GM23338 (cell line): ENCODE measurements at regions not wholly inside any gene's neighbourhood (a gene's known extent, or its start where the extent isn't known, plus 50 kb on each side); places are given as distances from the start of the nearest gene placed in this dataset.

ENCODE experiments used
- ATAC-seq: fragments of 200-7000 bp; cut with Tn5 transposase; 3 replicates; pipeline ENCODE4 v1.9.1; 2020
- DNase-seq: peaks from one replicate; pipeline ENCODE4 v3.0.0-alpha.2; 2015; ENCODE audit warnings: low spot score
- H2AFZ ChIP-seq: fragments of 200-600 bp; sonication (generic); 2 replicates; pipeline ENCODE4 v1.8.0; 2016; ENCODE audit warnings: antibody characterized with exemption, mild to moderate bottlenecking, moderate library complexity
- H3F3A ChIP-seq: fragments of 200-600 bp; sonication (generic); replicated peaks from 2 replicates; pipeline ENCODE4 v1.8.0; 2017; ENCODE audit warnings: antibody characterized with exemption, mixed run types, low read depth
- H3K27ac ChIP-seq: fragments of 200-600 bp; sonication (generic); 2 replicates; pipeline ENCODE4 v1.6.1; 2016; ENCODE audit warnings: low read depth
- H3K27me3 ChIP-seq: fragments of 200-600 bp; sonication (generic); 2 replicates; pipeline ENCODE4 v1.8.0; 2016; ENCODE audit warnings: mild to moderate bottlenecking, mixed run types, moderate library complexity; ENCODE audit not compliant: insufficient read depth
- H3K36me3 ChIP-seq: fragments of 200-600 bp; sonication (generic); 2 replicates; pipeline ENCODE4 v1.8.0; 2016; ENCODE audit warnings: mild to moderate bottlenecking; ENCODE audit not compliant: insufficient read depth
- H3K4me1 ChIP-seq: fragments of 200-600 bp; sonication (generic); 2 replicates; pipeline ENCODE4 v1.8.0; 2016; ENCODE audit warnings: mild to moderate bottlenecking, moderate library complexity; ENCODE audit not compliant: insufficient read depth
- H3K4me2 ChIP-seq: fragments of 200-600 bp; sonication (generic); 2 replicates; pipeline ENCODE4 v1.7.1; 2017; ENCODE audit warnings: mixed run types
- H3K4me3 ChIP-seq: fragments of 200-600 bp; sonication (generic); 2 replicates; pipeline ENCODE4 v1.6.1; 2016; ENCODE audit warnings: mixed run types
- H3K79me2 ChIP-seq: fragments of 200-600 bp; sonication (generic); replicated peaks from 2 replicates; pipeline ENCODE4 v1.8.0; 2017; ENCODE audit warnings: mild to moderate bottlenecking; ENCODE audit not compliant: insufficient read depth
- H3K9me2 ChIP-seq: fragments of 200-600 bp; sonication (generic); 2 replicates; pipeline ENCODE4 v1.8.0; 2017; ENCODE audit not compliant: insufficient read depth
- H4K20me1 ChIP-seq: fragments of 200-600 bp; sonication (generic); replicated peaks from 2 replicates; pipeline ENCODE4 v1.8.0; 2017; ENCODE audit warnings: mild to moderate bottlenecking; ENCODE audit not compliant: insufficient read depth
- H3K27ac Mint-ChIP-seq: 2 replicates; pipeline ENCODE4 v1.8.0; 2020; ENCODE audit warnings: inconsistent platforms, mild to moderate bottlenecking, moderate library complexity, mixed read lengths
- H3K27me3 Mint-ChIP-seq: 3 replicates; pipeline ENCODE4 v1.8.0; 2022; ENCODE audit warnings: low read depth, mild to moderate bottlenecking, moderate library complexity, mixed read lengths, inconsistent platforms; ENCODE audit not compliant: insufficient read depth, poor library complexity
- H3K36me3 Mint-ChIP-seq: 3 replicates; pipeline ENCODE4 v1.8.0; 2021; ENCODE audit warnings: low read depth, mild to moderate bottlenecking, inconsistent platforms, moderate library complexity, mixed read lengths
- H3K4me1 Mint-ChIP-seq: 3 replicates; pipeline ENCODE4 v1.8.0; 2020; ENCODE audit warnings: mild to moderate bottlenecking, inconsistent platforms, mixed read lengths
- H3K4me3 Mint-ChIP-seq: 3 replicates; pipeline ENCODE4 v1.8.0; 2021; ENCODE audit warnings: moderate library complexity, mild to moderate bottlenecking, inconsistent platforms, mixed read lengths
- H3K9me3 Mint-ChIP-seq: 3 replicates; pipeline ENCODE4 v1.8.0; 2020; ENCODE audit warnings: moderate library complexity, mild to moderate bottlenecking, inconsistent platforms, mixed read lengths
- JUNB ChIP-seq: IDR thresholded peaks from one replicate; pipeline ENCODE4 v1.6.1; 2016; ENCODE audit warnings: antibody characterized with exemption; ENCODE audit not compliant: unreplicated experiment
- NANOG ChIP-seq: IDR thresholded peaks from 2 replicates; pipeline ENCODE4 v1.6.1; 2016; ENCODE audit warnings: antibody characterized with exemption, borderline replicate concordance
- POLR2AphosphoS5 ChIP-seq: IDR thresholded peaks from 2 replicates; pipeline ENCODE4 v1.6.1; 2016; ENCODE audit warnings: antibody characterized with exemption, low read depth
- STAT1 ChIP-seq: IDR thresholded peaks from one replicate; pipeline ENCODE4 v1.6.1; 2016; ENCODE audit warnings: antibody characterized with exemption; ENCODE audit not compliant: unreplicated experiment
- ZNF114 ChIP-seq: fragments of 250-450 bp; sonication (Bioruptor Pico); IDR thresholded peaks from 2 replicates; pipeline ENCODE4 v1.5.0; 2020; ENCODE audit warnings: mild to moderate bottlenecking, moderate library complexity
- ZNF331 ChIP-seq: fragments of 250-450 bp; sonication (Bioruptor Pico); IDR thresholded peaks from 2 replicates; pipeline ENCODE4 v1.5.0; 2020; ENCODE audit warnings: low read depth, mild to moderate bottlenecking, moderate library complexity
- ZNF462 ChIP-seq: fragments of 250-450 bp; sonication (Bioruptor Pico); IDR thresholded peaks from 2 replicates; pipeline ENCODE4 v1.5.0; 2020; ENCODE audit warnings: mild to moderate bottlenecking, moderate library complexity

GRCh38 chr6:133704371-133704770 is 184.5 kb upstream of the TCF21 start:
- DNase-seq (no peak), ATAC-seq (no peak)
- H3K27ac Mint-ChIP-seq: no peak overlapping the region
- TF ChIP-seq ZNF114 (CRISPR knock-in tag): no peak
- no peak for TF ChIP-seq POLR2AphosphoS5
- no peak for TF ChIP-seq ZNF462 (CRISPR knock-in tag)
- no peak overlapping the region for H2AFZ ChIP-seq
- H3K27ac ChIP-seq: no peak overlapping the region
- H3K4me2 ChIP-seq: no peak overlapping the region
- no peaks in the 10 kb centered on the region for H3K36me3 ChIP-seq
- no peaks in the 10 kb centered on the region for H3K79me2 ChIP-seq
- H3K4me3 Mint-ChIP-seq: no peak overlapping the region
- no peaks in the 10 kb centered on the region for H3K27me3 Mint-ChIP-seq
- no peaks in the 10 kb centered on the region for H3F3A ChIP-seq
- no peaks in the 10 kb centered on the region for H4K20me1 ChIP-seq
- no peak overlapping the region for H3K4me3 ChIP-seq
- peaks cover 15% of the 10 kb centered on the region for H3K36me3 Mint-ChIP-seq
- H3K4me1 Mint-ChIP-seq: no peaks in the 10 kb centered on the region
- no peaks in the 10 kb centered on the region for H3K4me1 ChIP-seq
- no peaks in the 10 kb centered on the region; the same call in 2 of the 3 replicates for H3K9me3 Mint-ChIP-seq
- H3K27me3 ChIP-seq: no peaks in the 10 kb centered on the region
- H3K9me2 ChIP-seq: no peaks in the 10 kb centered on the region

- Histone ChIP-seq H3K4me2 (no peak overlapping the region), H3K4me1 (no peaks in the 10 kb centered on the region), H2AFZ (no peak overlapping the region), H3K27me3 (no peaks in the 10 kb centered on the region), H3K27ac (no peak overlapping the region), H3F3A (no peaks in the 10 kb centered on the region), H3K9me2 (no peaks in the 10 kb centered on the region), H4K20me1 (no peaks in the 10 kb centered on the region), H3K79me2 (no peaks in the 10 kb centered on the region), H3K4me3 (no peak overlapping the region), H3K36me3 (no peaks in the 10 kb centered on the region)
- Mint-ChIP-seq H3K4me1 (no peaks in the 10 kb centered on the region), H3K27ac (no peak overlapping the region), H3K36me3 (peaks cover 11% of the 10 kb centered on the region), H3K27me3 (no peaks in the 10 kb centered on the region), H3K9me3 (no peaks in the 10 kb centered on the region; the same call in 2 of the 3 replicates), H3K4me3 (no peak overlapping the region)
- no peak for DNase-seq
- no peak for ATAC-seq
- no peak for TF ChIP-seq ZNF331 (CRISPR knock-in tag)
- no peak for TF ChIP-seq JUNB
- TF ChIP-seq ZNF114 (CRISPR knock-in tag): no peak
- TF ChIP-seq NANOG: no peak
- no peak for TF ChIP-seq STAT1
Observed at GRCh38 chr6:133705066-133705465, 183.8 kb upstream of the TCF21 start.
